IMR-90 (cell line): ENCODE measurements at regions not wholly inside any gene's neighbourhood (a gene's known extent, or its start where the extent isn't known, plus 50 kb on each side); places are given as distances from the start of the nearest gene placed in this dataset.

Experiments
- ATAC-seq: fragments of 200-7000 bp; cut with Tn5 transposase; 2 replicates; pipeline ENCODE4 v1.9.1; 2020; ENCODE audit warnings: low read depth, mild to moderate bottlenecking, moderate library complexity
- BruUV-seq: library from RNA; stranded (reverse); fragments of 400-500 nt; replicated peaks from 2 replicates; lab custom pipeline; 2021; lab: Mats Ljungman, UMichigan
- CTCF ChIA-PET: fragments of 300-600 bp; formaldehyde crosslinking; extraction: SDS; loops from one replicate; lab custom pipeline; 2021; ENCODE audit warnings: antibody characterized with exemption; lab: Yijun Ruan, JAX
- POLR2A ChIA-PET: fragments of 300-600 bp; sonication (Branson Sonifier 250); formaldehyde crosslinking; loops from one replicate; lab custom pipeline; 2022; ENCODE audit warnings: antibody characterized with exemption; ENCODE audit not compliant: unreplicated experiment; lab: Charles Lee
- DNase-seq: peaks from one replicate; pipeline ENCODE4 v3.0.0; 2013
- H2AFZ ChIP-seq: replicated peaks from 2 replicates; pipeline ENCODE3; 2013; ENCODE audit warnings: low read length, mild to moderate bottlenecking; ENCODE audit not compliant: poor library complexity
- H2AK5ac ChIP-seq: 2 replicates; pipeline ENCODE4 v1.6.1; 2013; ENCODE audit warnings: low read depth, low read length, inconsistent platforms
- H2AK9ac ChIP-seq: replicated peaks from 2 replicates; pipeline ENCODE3; 2013; ENCODE audit warnings: mild to moderate bottlenecking, low read depth, low read length, moderate library complexity; ENCODE audit not compliant: poor library complexity
- H2BK120ac ChIP-seq: 2 replicates; pipeline ENCODE4 v1.6.1; 2013; ENCODE audit warnings: low read depth, low read length, inconsistent platforms
- H2BK15ac ChIP-seq: 3 replicates; pipeline ENCODE4 v1.6.1; 2013; ENCODE audit warnings: low read depth, low read length, inconsistent platforms
- H2BK20ac ChIP-seq: 2 replicates; pipeline ENCODE4 v1.6.1; 2013; ENCODE audit warnings: low read depth, mild to moderate bottlenecking, inconsistent platforms, low read length, moderate library complexity
- H2BK5ac ChIP-seq: 2 replicates; pipeline ENCODE4 v1.6.1; 2013; ENCODE audit warnings: mild to moderate bottlenecking, low read depth, low read length, inconsistent platforms; ENCODE audit not compliant: poor library complexity, severe bottlenecking
- H3K14ac ChIP-seq: replicated peaks from 2 replicates; pipeline ENCODE4 v1.6.1; 2013; ENCODE audit warnings: low read depth, low read length, inconsistent platforms
- H3K18ac ChIP-seq: 2 replicates; pipeline ENCODE4 v1.6.1; 2013; ENCODE audit warnings: low read depth, low read length, control low read depth
- H3K23ac ChIP-seq: 2 replicates; pipeline ENCODE4 v1.6.1; 2013; ENCODE audit warnings: low read depth, low read length, inconsistent platforms
- H3K27ac ChIP-seq: 2 replicates; pipeline ENCODE4 v1.5.1; 2013; ENCODE audit warnings: mild to moderate bottlenecking, control low read depth, low read length; ENCODE audit not compliant: insufficient read depth
- H3K27me3 ChIP-seq: 2 replicates; pipeline ENCODE4 v1.6.1; 2013; ENCODE audit warnings: low read length; ENCODE audit not compliant: control insufficient read depth, insufficient read depth
- H3K36me3 ChIP-seq: 2 replicates; pipeline ENCODE4 v1.6.1; 2013; ENCODE audit warnings: low read length, mixed read lengths; ENCODE audit not compliant: control insufficient read depth, insufficient read depth
- H3K4ac ChIP-seq: 2 replicates; pipeline ENCODE4 v1.6.1; 2013; ENCODE audit warnings: low read depth, low read length, inconsistent platforms
- H3K4me1 ChIP-seq: 2 replicates; pipeline ENCODE4 v1.6.1; 2013; ENCODE audit warnings: low read length, mixed read lengths; ENCODE audit not compliant: control insufficient read depth, insufficient read depth
- H3K4me2 ChIP-seq: 2 replicates; pipeline ENCODE4 v1.6.1; 2013; ENCODE audit warnings: low read depth, mild to moderate bottlenecking, control low read depth, low read length, moderate library complexity
- H3K4me3 ChIP-seq: 2 replicates; pipeline ENCODE4 v1.5.1; 2013; ENCODE audit warnings: low read depth, mild to moderate bottlenecking, control low read depth, low read length, moderate library complexity; ENCODE audit not compliant: insufficient read depth
- H3K56ac ChIP-seq: 2 replicates; pipeline ENCODE4 v1.6.1; 2013; ENCODE audit warnings: low read length, inconsistent platforms; ENCODE audit not compliant: insufficient read depth; ENCODE audit errors: extremely low read depth
- H3K79me1 ChIP-seq, 2 experiments: 2 replicates each; pipeline ENCODE4 v1.6.1; 2013; ENCODE audit warnings: low read length in 2 of 2, inconsistent platforms in 1 of 2, low read depth in 1 of 2
- H3K9ac ChIP-seq: 2 replicates; pipeline ENCODE4 v1.6.1; 2013; ENCODE audit warnings: low read depth, low read length, control low read depth
- H3K9me1 ChIP-seq: 2 replicates; pipeline ENCODE4 v1.6.1; 2013; ENCODE audit warnings: low read length, inconsistent platforms; ENCODE audit not compliant: insufficient read depth
- H3K9me3 ChIP-seq: 2 replicates; pipeline ENCODE4 v1.6.1; 2013; ENCODE audit warnings: low read length; ENCODE audit not compliant: control insufficient read depth, insufficient read depth
- H4K20me1 ChIP-seq: 2 replicates; pipeline ENCODE4 v1.6.1; 2013; ENCODE audit warnings: low read length, inconsistent platforms; ENCODE audit not compliant: insufficient read depth
- H4K5ac ChIP-seq: 2 replicates; pipeline ENCODE4 v1.6.1; 2013; ENCODE audit warnings: mild to moderate bottlenecking, low read depth, low read length, control low read depth
- H4K8ac ChIP-seq, 2 experiments: 2 replicates each; pipeline ENCODE4 v1.6.1; 2013; ENCODE audit warnings: low read depth in 2 of 2, low read length in 2 of 2, control low read depth in 1 of 2, inconsistent platforms in 1 of 2
- H4K91ac ChIP-seq: 2 replicates; pipeline ENCODE4 v1.6.1; 2013; ENCODE audit warnings: low read depth, low read length, inconsistent platforms; ENCODE audit not compliant: insufficient read depth
- BHLHE40 ChIP-seq: fragments of 150-350 bp; IDR thresholded peaks from 2 replicates; pipeline ENCODE4 v1.6.1; 2016; ENCODE audit warnings: mild to moderate bottlenecking, low read depth, low read length
- CEBPB ChIP-seq: IDR thresholded peaks from 2 replicates; pipeline ENCODE4 v1.6.1; 2012; ENCODE audit warnings: low read depth, low read length, improper control_type of control experiment
- CHD1 ChIP-seq: IDR thresholded peaks from 2 replicates; pipeline ENCODE4 v1.6.1; 2012; ENCODE audit warnings: low read depth, low read length, improper control_type of control experiment
- CTCF ChIP-seq: conservative IDR thresholded peaks from 2 replicates; pipeline ENCODE4 v1.5.1; 2012; ENCODE audit warnings: mild to moderate bottlenecking, low read depth, low read length, improper control_type of control experiment
- ELK1 ChIP-seq: fragments of 150-350 bp; IDR thresholded peaks from 2 replicates; pipeline ENCODE4 v1.6.1; 2016; ENCODE audit warnings: low read depth, mild to moderate bottlenecking, low read length, moderate library complexity, borderline replicate concordance
- FOS ChIP-seq: fragments of 150-350 bp; IDR thresholded peaks from 2 replicates; pipeline ENCODE4 v1.6.1; 2016; ENCODE audit warnings: low read depth, low read length
- MAFK ChIP-seq: IDR thresholded peaks from 2 replicates; pipeline ENCODE4 v1.6.1; 2012; ENCODE audit warnings: low read depth, low read length, improper control_type of control experiment
- MAZ ChIP-seq: IDR thresholded peaks from 2 replicates; pipeline ENCODE4 v1.6.1; 2012; ENCODE audit warnings: low read depth, mild to moderate bottlenecking, low read length, improper control_type of control experiment, moderate library complexity, borderline replicate concordance
- MXI1 ChIP-seq: IDR thresholded peaks from 2 replicates; pipeline ENCODE4 v1.6.1; 2012; ENCODE audit warnings: low read depth, mild to moderate bottlenecking, low read length, moderate library complexity, borderline replicate concordance
- NFE2L2 ChIP-seq: fragments of 150-350 bp; IDR thresholded peaks from 2 replicates; pipeline ENCODE4 v1.6.1; 2016; ENCODE audit warnings: low read depth, mild to moderate bottlenecking, low read length
- POLR2A ChIP-seq: IDR thresholded peaks from 2 replicates; pipeline ENCODE4 v1.6.1; 2012; ENCODE audit warnings: mild to moderate bottlenecking, low read depth, low read length
- RAD21 ChIP-seq: IDR thresholded peaks from 2 replicates; pipeline ENCODE4 v1.6.1; 2012; ENCODE audit warnings: low read length, improper control_type of control experiment
- RCOR1 ChIP-seq: IDR thresholded peaks from 2 replicates; pipeline ENCODE4 v1.6.1; 2012; ENCODE audit warnings: mild to moderate bottlenecking, low read length, improper control_type of control experiment; ENCODE audit not compliant: insufficient replicate concordance
- RFX5 ChIP-seq: IDR thresholded peaks from 2 replicates; pipeline ENCODE4 v1.8.0; 2012; ENCODE audit warnings: low read depth, mild to moderate bottlenecking, low read length, moderate library complexity
- SMC3 ChIP-seq: fragments of 150-350 bp; IDR thresholded peaks from 2 replicates; pipeline ENCODE4 v1.6.1; 2016; ENCODE audit warnings: low read depth, mild to moderate bottlenecking, antibody characterized with exemption, low read length, moderate library complexity
- USF2 ChIP-seq: fragments of 150-350 bp; IDR thresholded peaks from 2 replicates; pipeline ENCODE4 v1.6.1; 2017; ENCODE audit warnings: mild to moderate bottlenecking, antibody characterized with exemption, low read length, low read depth
- WGBS, 2 experiments: methylation state at CpG; one replicate each; pipeline versions ENCODE4 v1.1.5 to v1.1.7; 2013; ENCODE audit warnings: missing lambda C conversion rate in 2 of 2; ENCODE audit not compliant: insufficient read length in 1 of 2; ENCODE audit errors: extremely low coverage in 2 of 2; 5-methylcytosine and 5-hydroxymethylcytosine counted together
- dilution Hi-C: fragments of 300-500 bp; cut with HindIII; formaldehyde crosslinking; loops from one replicate; pipeline ENCODE4 v1.14.3; 2018; ENCODE audit warnings: low sequenced_read_pairs; ENCODE audit not compliant: unreplicated experiment
- in situ Hi-C: fragments of 300-500 bp; cut with MboI; formaldehyde crosslinking; loops from 3 replicates; pipeline ENCODE4 v1.14.3; 2019; ENCODE audit warnings: low sequenced_read_pairs, inconsistent platforms, mixed read lengths
- intact Hi-C: fragments of 100-400 bp; cut with micrococcal nuclease; formaldehyde crosslinking; loops from 2 replicates; pipeline ENCODE4 v1.10.0; 2022

GRCh38 chr11:109961261-109961660 lies 131.9 kb upstream of the ZC3H12C start:
- Histone ChIP-seq H3K56ac (no peak overlapping the region), H3K9me1 (no peaks in the 10 kb centered on the region), H2AK5ac (no peak overlapping the region), H2BK15ac (no peak overlapping the region), H3K9ac (no peak overlapping the region), H4K8ac (no peak overlapping the region), H3K14ac (no peak overlapping the region), H2BK20ac (no peak overlapping the region), H2BK120ac (no peak overlapping the region), H2AFZ (no peak overlapping the region), H2AK9ac (no peak overlapping the region), H3K18ac (no peak overlapping the region), H4K5ac (no peak overlapping the region), H4K20me1 (no peaks in the 10 kb centered on the region), H3K4me2 (no peak overlapping the region), H3K23ac (no peak overlapping the region), H3K36me3 (no peaks in the 10 kb centered on the region), H3K4ac (no peak overlapping the region), H3K27ac (no peak overlapping the region), H3K79me1 (no peaks in the 10 kb centered on the region), H3K27me3 (no peaks in the 10 kb centered on the region), H2BK5ac (no peak overlapping the region), H3K9me3 (no peaks in the 10 kb centered on the region), H3K4me1 (no peaks in the 10 kb centered on the region), H3K4me3 (no peak overlapping the region), H4K91ac (no peak overlapping the region)
- ChIA-PET POLR2A (no interaction called here), CTCF (no interaction called here)
- WGBS, 2 experiments, result no CpG with 5 or more reads among the region's 2 CpGs
- intact Hi-C loops (no loop called here), in situ Hi-C loops (loop anchor here (25.0 kb wide), 1 partner anchor 226 kb away; no protein-coding TSS in a partner anchor), dilution Hi-C loops (no loop called here)
- no peak for DNase-seq
- BruUV-seq, result no TSS peak
- ATAC-seq, result no peak
- no peak for TF ChIP-seq RAD21
- TF ChIP-seq CHD1, result no peak
- TF ChIP-seq SMC3, result no peak
- no peak for TF ChIP-seq POLR2A
- TF ChIP-seq RCOR1, result no peak
- TF ChIP-seq ELK1, result no peak
- no peak for TF ChIP-seq CEBPB
- no peak for TF ChIP-seq MAZ
- TF ChIP-seq USF2, result no peak
- no peak for TF ChIP-seq NFE2L2
- no peak for TF ChIP-seq MAFK
- TF ChIP-seq MXI1, result no peak
- TF ChIP-seq FOS, result no peak
- TF ChIP-seq RFX5, result no peak
- no peak for TF ChIP-seq BHLHE40
- TF ChIP-seq CTCF, result no peak
